ENCODE measurements at regions not wholly inside any gene's neighbourhood (a gene's known extent, or its start where the extent isn't known, plus 50 kb on each side); places are given as distances from the start of the nearest gene placed in this dataset.

DNA sequence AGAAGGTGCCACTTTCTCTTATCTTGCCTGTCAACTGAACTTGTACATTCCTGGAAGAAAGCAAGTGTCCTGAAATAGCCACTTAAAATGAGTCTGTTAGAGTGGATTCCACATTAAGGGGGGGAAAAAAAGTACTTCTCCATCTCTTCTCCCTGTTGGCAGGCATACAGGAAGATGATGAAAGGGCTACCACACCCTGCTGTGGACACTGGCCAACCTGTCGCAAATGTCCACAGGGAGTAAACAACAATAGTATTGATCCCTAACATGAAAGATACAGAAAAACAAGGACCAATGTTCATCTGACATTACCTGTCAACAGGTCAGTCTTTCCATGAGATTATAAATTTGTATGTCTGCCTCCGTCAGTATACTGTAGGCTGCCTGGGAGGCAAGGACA lies 265.1 kb upstream of the MAP3K1 start:
- no peak for DNase-seq

- no peak for DNase-seq
These were observed 266.1 kb upstream of the MAP3K1 start for GRCh38 chr5:56549096-56549886.

GRCh38 chr5:56545016-56545415 lies 270.3 kb upstream of the MAP3K1 start:
- DNase-seq: no peak

GRCh38 chr5:56543441-56544388 lies 271.6 kb upstream of the MAP3K1 start:
- DNase-seq: no peak

- DNase-seq: no peak
These were observed 275.1 kb upstream of the MAP3K1 start for GRCh38 chr5:56540266-56540665.

DNA sequence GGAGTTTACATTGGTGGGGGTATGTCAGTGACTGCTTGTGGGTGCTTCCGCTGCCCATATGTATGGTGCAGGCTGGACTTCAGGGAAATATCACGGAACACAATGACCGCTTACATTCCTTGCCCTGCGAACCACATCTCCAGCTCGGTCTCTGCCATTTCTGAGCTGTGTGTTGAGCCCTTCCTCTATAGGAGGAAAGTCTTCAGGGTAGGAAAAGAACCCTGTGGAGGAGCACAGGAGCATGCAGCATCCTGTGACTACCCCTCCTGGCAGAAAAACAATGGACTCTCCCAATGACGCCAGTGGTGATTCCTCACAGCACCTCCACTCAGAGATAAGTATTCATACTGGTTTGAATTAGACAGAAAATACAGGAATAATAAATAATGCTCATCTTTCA lies 276.8 kb upstream of the MAP3K1 start:
- no peak for DNase-seq

DNA sequence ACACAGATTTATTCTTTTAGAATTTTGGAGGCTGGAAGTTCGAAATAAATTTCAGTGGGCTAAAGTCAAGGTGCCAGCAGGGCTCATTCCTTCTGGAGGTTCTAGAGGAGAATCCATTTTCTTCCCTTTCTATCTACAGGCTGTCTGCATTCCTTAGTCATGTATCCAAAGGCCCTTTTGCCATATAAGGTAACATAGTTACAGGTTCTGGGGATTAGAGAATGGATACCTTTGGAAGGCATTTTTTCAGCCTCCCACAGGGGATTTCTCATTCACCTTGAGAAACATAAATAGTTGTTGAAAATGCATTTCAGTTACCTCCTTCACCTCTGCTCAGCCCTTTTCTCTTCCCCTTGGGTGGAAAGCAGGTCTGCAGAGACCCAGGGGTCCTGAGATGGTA lies 280.0 kb upstream of the MAP3K1 start:
- no peak for DNase-seq

DNA sequence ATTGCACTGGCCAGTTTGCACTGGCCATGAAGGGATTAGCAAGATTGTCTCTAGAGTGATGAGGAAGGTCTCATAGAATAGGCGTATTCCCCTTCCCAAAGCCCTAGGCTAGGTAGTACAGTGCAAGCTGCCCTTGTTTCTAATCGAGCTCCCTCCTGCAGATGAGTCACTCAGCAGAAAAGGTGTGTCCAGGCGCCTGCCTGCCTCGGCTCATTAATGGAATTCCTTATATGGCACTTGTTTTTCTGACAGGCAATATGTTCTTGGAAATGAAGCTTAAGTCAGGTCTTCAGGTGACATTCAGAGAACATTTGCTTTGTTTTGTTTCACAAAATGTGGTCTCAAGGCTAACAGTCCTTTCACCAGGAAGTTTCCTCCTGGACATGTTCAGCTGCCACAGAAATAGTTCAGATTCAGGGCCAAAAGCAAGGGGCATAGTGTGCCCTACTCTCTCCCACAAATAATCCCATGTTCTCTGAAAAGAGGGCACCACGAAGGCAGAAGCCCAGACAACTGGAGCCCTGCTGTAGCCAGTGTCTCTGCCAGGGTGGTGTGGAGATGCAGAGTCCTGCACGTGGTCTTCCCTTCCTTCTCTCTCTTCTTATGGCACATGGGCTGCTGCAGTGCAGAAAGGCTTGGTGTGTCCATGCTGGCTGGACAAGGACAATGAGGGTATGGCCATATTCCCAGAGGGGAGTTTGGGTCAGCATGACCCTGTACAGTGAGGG lies 281.1 kb upstream of the MAP3K1 start:
- no peak for DNase-seq

GRCh38 chr5:56532466-56532865 lies 282.9 kb upstream of the MAP3K1 start:
- DNase-seq: peak in 3 of 58 donors; percentile 12 to 26 (median 19)

GRCh38 chr5:56530626-56531138 lies 284.7 kb upstream of the MAP3K1 start:
- no peak for DNase-seq

DNA sequence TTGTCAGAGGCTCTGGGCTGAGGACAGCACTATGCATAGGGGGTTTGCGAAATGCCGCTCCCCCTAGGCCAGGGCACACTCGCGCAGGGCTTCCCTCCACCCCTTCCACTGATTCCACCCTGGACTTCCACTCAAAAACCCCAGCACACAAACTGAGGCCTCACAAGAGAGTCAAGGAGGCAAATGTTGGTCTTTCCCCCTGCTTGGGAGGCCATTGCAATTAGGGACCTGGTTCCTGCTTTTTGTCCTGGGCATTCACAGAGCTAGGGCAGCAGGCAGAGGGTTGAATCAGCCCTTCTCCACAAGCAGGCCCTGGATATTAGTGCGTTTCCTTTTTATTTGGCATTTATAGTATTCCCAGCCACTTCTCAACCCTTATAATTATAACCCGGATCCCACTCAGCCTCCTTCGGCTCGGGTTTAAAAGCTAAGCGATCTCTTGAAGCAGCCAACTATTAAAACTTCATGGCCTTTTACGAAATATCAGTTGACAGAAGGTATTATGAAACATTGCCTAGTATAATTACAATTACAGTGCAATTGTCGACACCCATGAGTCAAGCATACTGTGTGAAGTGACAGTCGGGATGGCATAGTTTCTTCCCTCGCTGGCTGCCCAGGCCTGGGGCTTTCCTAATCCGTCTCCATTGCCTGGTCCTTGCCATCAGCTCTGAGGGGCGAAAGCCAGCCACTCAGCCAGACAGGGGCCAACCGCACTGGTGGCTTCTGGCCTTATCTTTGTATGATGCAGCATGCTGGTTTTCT lies 285.5 kb upstream of the MAP3K1 start:
- DNase-seq: no peak

- DNase-seq: no peak
These were observed 288.2 kb upstream of the MAP3K1 start for GRCh38 chr5:56527174-56527573.

GRCh38 chr5:56525113-56525512 lies 290.2 kb upstream of the MAP3K1 start:
- DNase-seq: peak in 1 of 58 donors; percentile 8

- no peak for DNase-seq
These were observed 290.9 kb upstream of the ANKRD55 start for GRCh38 chr5:56523790-56524575.

- DNase-seq: no peak
These were observed 289.8 kb upstream of the ANKRD55 start for GRCh38 chr5:56522960-56523359.

DNA sequence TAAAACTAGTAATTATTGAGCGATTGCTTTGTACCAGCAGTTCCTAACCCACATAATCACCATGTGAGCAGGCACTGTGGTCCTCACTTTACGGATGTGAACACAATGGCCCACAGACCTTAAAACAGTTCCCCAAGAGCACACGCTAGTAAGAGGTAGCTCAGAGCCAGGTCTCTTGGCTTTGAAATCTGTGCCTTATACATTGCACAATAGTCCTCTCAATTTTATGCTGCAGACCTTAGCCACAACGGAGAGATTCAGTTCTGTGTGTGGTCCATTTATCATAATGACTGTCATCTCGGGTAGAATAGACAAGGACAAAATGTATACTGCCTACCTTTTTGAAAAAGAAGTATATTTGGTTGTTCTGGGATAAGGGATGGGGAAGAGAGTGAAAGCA lies 289.0 kb upstream of the ANKRD55 start:
- no peak for DNase-seq

DNA sequence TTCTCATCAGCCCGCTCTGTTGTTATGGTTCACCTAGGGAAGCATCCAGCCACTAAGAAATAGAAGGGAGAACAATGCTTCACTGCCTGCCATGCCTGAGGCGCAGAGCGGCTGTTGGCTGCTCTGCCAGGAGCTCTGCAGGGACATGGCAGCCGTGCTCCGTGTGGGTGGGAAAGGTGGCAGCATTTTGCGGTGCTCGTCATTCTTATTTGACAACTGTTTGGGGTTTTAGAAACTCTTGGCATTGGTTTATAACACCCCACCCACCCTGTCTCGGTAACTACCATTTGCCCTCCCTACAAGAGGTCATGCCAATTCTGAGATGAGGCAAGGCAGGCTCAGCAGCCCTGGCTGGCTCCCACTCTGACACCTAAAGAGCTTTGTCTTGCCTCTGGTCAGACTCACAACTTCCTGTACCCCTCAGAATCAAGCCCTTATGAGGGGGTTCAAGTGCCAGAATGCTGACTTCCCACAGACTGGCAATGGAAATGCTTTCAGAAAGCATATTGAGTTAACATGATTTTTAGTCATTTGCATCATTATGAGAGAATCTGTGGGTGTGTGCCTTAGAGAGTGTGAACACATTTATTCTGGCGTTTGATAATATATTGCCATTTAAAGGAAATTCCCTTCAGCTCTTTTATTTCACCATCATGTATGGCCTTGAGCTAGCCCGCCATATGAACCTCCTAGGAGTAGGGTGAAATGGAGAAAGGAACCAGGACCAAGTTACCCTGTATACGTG lies 288.0 kb upstream of the ANKRD55 start:
- DNase-seq: peak in 19 of 58 donors; percentile 6 to 50 (median 14)

- no peak for DNase-seq
These were observed 285.7 kb upstream of the ANKRD55 start for GRCh38 chr5:56518820-56519219.

GRCh38 chr5:56517011-56517416 lies 283.9 kb upstream of the ANKRD55 start:
- peak in 2 of 58 donors; percentile 13 for DNase-seq

All from anterior cingulate cortex (tissue), 58 donors.